C4-2B (cell line): ENCODE measurements at regions not wholly inside any gene's neighbourhood (a gene's known extent, or its start where the extent isn't known, plus 50 kb on each side); places are given as distances from the start of the nearest gene placed in this dataset.

Experiments used
- H3K27ac ChIP-seq: fragments of 450-650 bp; 2 replicates; pipeline ENCODE4 v1.5.1; 2017
- ZFX ChIP-seq: fragments of 450-650 bp; IDR thresholded peaks from 2 replicates; pipeline ENCODE4 v1.6.1; 2017
- TF ChIP-seq, protein P1 (sequence below): fragments of 450-650 bp; conservative IDR thresholded peaks from 2 replicates; pipeline ENCODE4 v1.5.1; 2017; ENCODE audit warnings: mild to moderate bottlenecking

DNA sequence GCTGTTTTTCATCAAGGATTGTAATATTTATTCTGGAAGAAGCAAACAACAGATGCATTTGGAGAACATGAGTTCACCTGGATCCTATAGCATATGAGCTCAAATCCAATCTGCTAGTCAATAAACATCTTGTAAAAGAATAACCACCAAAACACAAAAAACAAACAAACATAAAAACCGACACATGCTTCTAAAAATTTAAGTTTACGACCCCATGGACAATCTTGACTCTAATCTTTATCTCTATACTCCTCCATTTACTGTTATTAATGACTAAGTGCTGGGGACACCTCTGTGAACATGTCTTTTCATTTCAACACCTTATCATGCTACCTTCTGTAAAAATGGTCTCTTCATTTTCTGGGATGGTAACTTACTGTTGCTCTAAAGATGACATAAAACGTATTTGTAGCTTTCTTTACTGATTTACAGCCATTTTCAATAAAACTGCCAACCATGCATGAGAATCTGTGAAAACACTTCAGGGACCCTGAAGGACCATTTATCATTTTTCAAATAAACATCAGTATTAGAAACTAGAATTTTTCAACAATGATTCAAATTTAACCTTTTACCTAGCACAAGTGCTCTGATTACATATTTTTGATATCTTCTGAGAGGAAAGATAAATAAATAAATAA, 123.8 kb upstream of the SOX5 start:
- H3K27ac ChIP-seq, result no peak overlapping the region
- TF ChIP-seq ZFX, result no peak
- TF ChIP-seq, protein P1, sequence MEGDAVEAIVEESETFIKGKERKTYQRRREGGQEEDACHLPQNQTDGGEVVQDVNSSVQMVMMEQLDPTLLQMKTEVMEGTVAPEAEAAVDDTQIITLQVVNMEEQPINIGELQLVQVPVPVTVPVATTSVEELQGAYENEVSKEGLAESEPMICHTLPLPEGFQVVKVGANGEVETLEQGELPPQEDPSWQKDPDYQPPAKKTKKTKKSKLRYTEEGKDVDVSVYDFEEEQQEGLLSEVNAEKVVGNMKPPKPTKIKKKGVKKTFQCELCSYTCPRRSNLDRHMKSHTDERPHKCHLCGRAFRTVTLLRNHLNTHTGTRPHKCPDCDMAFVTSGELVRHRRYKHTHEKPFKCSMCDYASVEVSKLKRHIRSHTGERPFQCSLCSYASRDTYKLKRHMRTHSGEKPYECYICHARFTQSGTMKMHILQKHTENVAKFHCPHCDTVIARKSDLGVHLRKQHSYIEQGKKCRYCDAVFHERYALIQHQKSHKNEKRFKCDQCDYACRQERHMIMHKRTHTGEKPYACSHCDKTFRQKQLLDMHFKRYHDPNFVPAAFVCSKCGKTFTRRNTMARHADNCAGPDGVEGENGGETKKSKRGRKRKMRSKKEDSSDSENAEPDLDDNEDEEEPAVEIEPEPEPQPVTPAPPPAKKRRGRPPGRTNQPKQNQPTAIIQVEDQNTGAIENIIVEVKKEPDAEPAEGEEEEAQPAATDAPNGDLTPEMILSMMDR, result no peak

DNA sequence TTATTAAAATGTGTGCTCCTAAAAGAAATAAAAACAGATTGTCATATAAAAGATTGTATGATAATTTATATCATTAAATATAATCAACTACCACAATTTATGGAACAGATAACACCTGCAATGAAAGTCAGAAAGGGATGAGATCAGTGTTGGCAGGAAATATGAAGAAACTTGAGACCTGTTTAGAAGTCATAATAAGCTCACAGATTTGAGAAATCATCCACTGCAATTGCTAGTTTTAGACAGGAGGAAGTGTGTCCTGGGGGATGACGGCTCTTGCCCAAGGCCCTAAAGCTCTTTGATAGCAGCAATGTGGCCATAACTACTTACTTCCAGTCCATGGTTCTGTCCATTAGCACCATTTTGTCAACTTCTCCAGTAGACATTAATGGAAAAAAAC, 122.8 kb upstream of the SOX5 start:
- TF ChIP-seq ZFX, result no peak
- TF ChIP-seq, protein P1, result no peak
- no peak overlapping the region for H3K27ac ChIP-seq

DNA sequence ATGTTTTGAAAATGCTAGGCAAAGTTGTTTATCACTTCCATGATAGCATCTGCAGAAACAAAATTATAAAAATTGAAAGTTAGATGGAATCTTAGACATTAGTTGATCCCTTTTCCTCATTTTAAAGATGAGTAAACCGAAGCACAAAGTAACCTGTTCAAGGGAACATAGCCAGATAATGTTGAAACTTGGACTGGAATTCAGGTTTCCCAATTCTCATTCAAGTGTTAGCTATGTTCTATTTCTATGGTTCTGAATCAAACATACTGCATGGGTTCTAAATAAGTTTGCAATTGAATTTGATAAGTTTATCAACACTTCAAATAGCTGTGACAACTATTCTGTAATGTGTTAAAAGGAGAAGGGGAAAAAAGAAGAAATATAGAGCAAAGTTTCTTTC, 122.4 kb upstream of the SOX5 start:
- TF ChIP-seq, protein P1, result no peak
- TF ChIP-seq ZFX, result no peak
- H3K27ac ChIP-seq, result no peak overlapping the region

DNA sequence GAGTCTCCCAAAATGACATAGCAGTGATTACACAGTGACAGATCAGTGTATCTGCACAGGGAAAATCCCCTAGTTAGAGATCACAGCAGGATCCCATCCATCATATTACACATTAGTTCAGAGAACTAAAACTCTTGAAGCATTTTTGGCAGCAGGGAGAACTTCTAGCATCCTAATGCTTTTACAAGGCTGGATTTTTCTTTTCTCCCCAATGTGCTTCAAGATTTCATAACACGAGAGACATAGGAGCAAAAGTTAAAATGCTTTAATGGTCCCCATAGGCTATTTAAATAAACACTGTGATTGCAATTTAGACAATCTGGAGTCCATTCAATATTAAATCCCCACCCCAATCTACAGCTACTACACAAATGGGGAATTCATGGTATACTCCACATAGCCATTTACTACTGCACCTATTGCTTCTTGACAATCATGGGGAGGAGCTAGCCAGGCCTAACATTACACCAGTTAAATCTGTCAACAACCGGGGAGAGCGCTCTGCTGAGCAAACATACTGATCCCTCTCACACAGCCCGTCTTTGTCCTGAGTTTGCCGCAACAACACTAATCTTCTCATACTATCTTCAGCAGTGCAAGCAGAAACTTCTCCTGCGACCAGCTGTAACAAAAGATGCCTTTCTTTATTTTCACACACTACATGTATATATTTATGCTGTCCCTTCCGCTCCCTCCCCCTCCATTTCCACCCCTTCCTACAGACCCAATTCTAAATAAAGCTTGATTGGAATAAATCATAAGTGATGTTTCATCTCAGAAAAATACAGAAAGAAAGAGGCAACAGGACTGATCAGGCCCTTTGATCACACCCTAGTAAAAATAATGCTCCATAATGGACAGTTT, 120.3 kb upstream of the SOX5 start:
- TF ChIP-seq, protein P1, result no peak
- TF ChIP-seq ZFX, result no peak
- no peak overlapping the region for H3K27ac ChIP-seq

DNA sequence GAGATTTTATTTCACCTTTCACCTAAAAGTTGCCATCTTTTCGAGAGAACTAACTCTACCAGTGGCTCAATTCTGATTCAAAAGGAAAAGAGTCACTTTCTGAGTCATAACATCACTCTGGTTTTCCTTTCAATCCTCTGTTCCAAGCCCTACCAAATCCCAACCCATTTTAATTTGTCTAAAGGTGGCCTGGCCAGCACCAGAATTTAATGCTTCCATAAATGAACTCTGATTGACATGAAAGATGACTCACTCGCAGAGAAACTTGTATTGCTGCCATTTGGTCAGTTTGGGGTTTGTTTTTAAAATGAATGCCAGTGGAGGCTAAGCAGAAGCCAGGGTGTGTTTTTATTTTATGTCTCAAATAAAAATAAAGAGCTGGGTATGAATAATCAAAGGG, 117.4 kb upstream of the SOX5 start:
- TF ChIP-seq, protein P1, result no peak
- no peak for TF ChIP-seq ZFX
- no peak overlapping the region for H3K27ac ChIP-seq

DNA sequence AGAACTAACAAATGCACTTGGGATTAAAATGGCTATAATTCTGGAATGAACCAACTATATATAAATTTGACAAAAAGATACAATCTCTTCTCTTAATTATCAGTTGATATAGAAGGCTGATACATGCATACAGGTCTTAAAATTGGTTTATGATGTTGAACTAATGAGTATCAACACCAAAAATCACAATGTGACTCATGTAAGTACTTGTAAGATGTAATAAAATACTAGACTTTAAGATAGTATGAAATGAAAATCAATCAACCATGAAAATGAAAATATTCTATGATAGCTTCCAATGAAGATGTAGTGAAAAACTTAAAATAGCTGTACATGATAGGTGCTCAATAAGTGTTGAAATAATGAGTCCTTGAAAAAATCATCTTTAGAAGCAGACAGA, 116.6 kb upstream of the SOX5 start:
- TF ChIP-seq, protein P1, result no peak
- no peak for TF ChIP-seq ZFX
- no peak overlapping the region for H3K27ac ChIP-seq

DNA sequence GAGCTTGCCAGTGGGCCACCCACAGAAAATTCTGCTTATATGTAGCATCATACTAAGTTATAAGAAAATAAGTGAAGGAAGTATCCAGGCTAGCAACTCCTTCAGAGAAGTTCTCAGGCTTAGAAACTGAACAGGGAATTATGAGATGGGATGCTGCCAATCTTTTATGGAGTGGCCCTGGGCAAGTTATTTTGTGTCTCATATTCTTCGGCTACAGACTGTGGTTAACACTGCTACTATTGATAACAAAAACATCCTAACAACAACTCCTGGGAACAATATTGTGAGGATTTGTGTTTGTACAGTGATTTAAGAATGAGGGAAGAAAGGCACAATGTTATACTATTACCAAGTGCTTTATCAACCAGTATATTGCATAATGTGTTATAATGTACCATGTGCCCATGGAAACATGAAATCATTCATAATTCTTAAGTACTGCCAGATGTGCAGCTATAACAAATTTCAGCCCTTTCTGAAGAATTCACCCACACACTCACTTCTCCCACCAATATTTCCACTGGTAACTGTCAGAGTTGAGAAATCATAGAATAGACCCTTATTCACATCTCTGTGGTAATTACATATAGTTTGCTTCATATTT, 113.3 kb upstream of the SOX5 start:
- TF ChIP-seq, protein P1, result no peak
- TF ChIP-seq ZFX, result no peak
- no peak overlapping the region for H3K27ac ChIP-seq
